Neural cell (in vitro differentiated cells): ENCODE measurements at regions not wholly inside any gene's neighbourhood (a gene's known extent, or its start where the extent isn't known, plus 50 kb on each side); places are given as distances from the start of the nearest gene placed in this dataset.

Experiments
- CTCF ChIP-seq: fragments of 450-650 bp; IDR thresholded peaks from 2 replicates; pipeline ENCODE4 v1.5.1; 2014; ENCODE audit warnings: antibody characterized with exemption, mild to moderate bottlenecking, moderate library complexity; ENCODE audit not compliant: poor library complexity, severe bottlenecking
- EP300 ChIP-seq: fragments of 450-650 bp; conservative IDR thresholded peaks from 2 replicates; pipeline ENCODE4 v1.6.1; 2014; ENCODE audit warnings: antibody characterized with exemption, mild to moderate bottlenecking, moderate library complexity; ENCODE audit not compliant: poor library complexity, severe bottlenecking
- EZH2 ChIP-seq: fragments of 200-600, 300-800 bp; shearing (Covaris generic), sonication (generic); IDR thresholded peaks from 2 replicates; pipeline ENCODE4 v1.6.1; 2014; ENCODE audit warnings: antibody characterized with exemption, low read length, borderline replicate concordance, mild to moderate bottlenecking; ENCODE audit not compliant: insufficient read depth, poor library complexity, severe bottlenecking
- MXI1 ChIP-seq: fragments of 450-650 bp; conservative IDR thresholded peaks from 2 replicates; pipeline ENCODE4 v1.6.1; 2014; ENCODE audit warnings: antibody characterized with exemption, mild to moderate bottlenecking; ENCODE audit not compliant: poor library complexity, severe bottlenecking
- POLR2AphosphoS5 ChIP-seq: IDR thresholded peaks from 2 replicates; pipeline ENCODE4 v1.6.1; 2012
- RAD21 ChIP-seq: fragments of 450-650 bp; conservative IDR thresholded peaks from 2 replicates; pipeline ENCODE4 v1.6.1; 2014; ENCODE audit warnings: antibody characterized with exemption, mild to moderate bottlenecking, moderate library complexity
- REST ChIP-seq: IDR thresholded peaks from 2 replicates; pipeline ENCODE4 v1.6.1; 2012; ENCODE audit warnings: borderline replicate concordance
- TAF1 ChIP-seq: IDR thresholded peaks from 2 replicates; pipeline ENCODE4 v1.6.1; 2012; ENCODE audit warnings: low read depth

- TF ChIP-seq RAD21 (no peak), CTCF (no peak), POLR2AphosphoS5 (no peak), EZH2 (no peak), TAF1 (no peak), EP300 (no peak), MXI1 (no peak), REST (no peak)
Measured at GRCh38 chr11:113555071-113555619, 79.9 kb upstream of the DRD2 start.
